Left ventricle myocardium inferior (tissue), 1 donor: ENCODE measurements at regions not wholly inside any gene's neighbourhood (a gene's known extent, or its start where the extent isn't known, plus 50 kb on each side); places are given as distances from the start of the nearest gene placed in this dataset.

Source experiments
- DNase-seq: peaks from one replicate; pipeline ENCODE4 v3.0.0-alpha.2; 2020
- H3K27ac ChIP-seq: fragments of 200-600 bp; replicated peaks from 2 replicates; pipeline ENCODE4 v1.8.0; 2021
- H3K27me3 ChIP-seq: fragments of 200-600 bp; 2 replicates; pipeline ENCODE4 v1.8.0; 2021; ENCODE audit warnings: low read depth
- H3K36me3 ChIP-seq: fragments of 200-600 bp; 2 replicates; pipeline ENCODE4 v1.8.0; 2021
- H3K4me1 ChIP-seq: fragments of 200-600 bp; 2 replicates; pipeline ENCODE4 v1.8.0; 2021
- H3K4me3 ChIP-seq: fragments of 200-600 bp; 2 replicates; pipeline ENCODE4 v1.8.0; 2021; ENCODE audit warnings: mild to moderate bottlenecking, moderate library complexity
- H3K9me3 ChIP-seq: fragments of 200-600 bp; replicated peaks from 2 replicates; pipeline ENCODE4 v1.8.0; 2021
- CTCF ChIP-seq: fragments of 200-600 bp; IDR thresholded peaks from 2 replicates; pipeline ENCODE4 v1.8.0; 2021; ENCODE audit warnings: antibody characterized with exemption, mild to moderate bottlenecking, borderline replicate concordance
- intact Hi-C: fragments of 100-400 bp; cut with micrococcal nuclease; formaldehyde crosslinking; loops from one replicate; pipeline ENCODE4 v1.11.0; 2022
- donor health status: DM: no; HTN: yes; CAD: no; lungs with severe emphysema.

GRCh38 chr11:80960381-80961029 is 1519.7 kb upstream of the TENM4 start:
- H3K36me3 ChIP-seq, result no peaks in the 10 kb centered on the region
- H3K27me3 ChIP-seq, result no peaks in the 10 kb centered on the region
- no peak overlapping the region for H3K27ac ChIP-seq
- DNase-seq, result no peak
- H3K4me1 ChIP-seq, result no peaks in the 10 kb centered on the region
- no peaks in the 10 kb centered on the region for H3K9me3 ChIP-seq
- intact Hi-C loops, result no loop called here
- H3K4me3 ChIP-seq, result no peak overlapping the region
- TF ChIP-seq CTCF, result no peak

GRCh38 chr11:80959751-80960150 is 1518.9 kb upstream of the TENM4 start:
- DNase-seq, result no peak
- no peak overlapping the region for H3K4me3 ChIP-seq
- H3K27me3 ChIP-seq, result no peaks in the 10 kb centered on the region
- H3K27ac ChIP-seq, result no peak overlapping the region
- no peaks in the 10 kb centered on the region for H3K4me1 ChIP-seq
- no peak for TF ChIP-seq CTCF
- H3K9me3 ChIP-seq, result no peaks in the 10 kb centered on the region
- H3K36me3 ChIP-seq, result no peaks in the 10 kb centered on the region
- intact Hi-C loops, result no loop called here

GRCh38 chr11:80958987-80959386 is 1518.2 kb upstream of the TENM4 start:
- Histone ChIP-seq H3K4me1 (no peaks in the 10 kb centered on the region), H3K36me3 (no peaks in the 10 kb centered on the region), H3K9me3 (no peaks in the 10 kb centered on the region), H3K27me3 (no peaks in the 10 kb centered on the region), H3K27ac (no peak overlapping the region), H3K4me3 (no peak overlapping the region)
- DNase-seq, result no peak
- intact Hi-C loops, result no loop called here
- TF ChIP-seq CTCF, result no peak

- TF ChIP-seq CTCF, result no peak
- H3K36me3 ChIP-seq, result no peaks in the 10 kb centered on the region
- H3K4me3 ChIP-seq, result no peak overlapping the region
- H3K27me3 ChIP-seq, result no peaks in the 10 kb centered on the region
- H3K27ac ChIP-seq, result no peak overlapping the region
- no peaks in the 10 kb centered on the region for H3K4me1 ChIP-seq
- H3K9me3 ChIP-seq, result no peaks in the 10 kb centered on the region
- no peak for DNase-seq
- intact Hi-C loops, result no loop called here
These were observed 1517.5 kb upstream of the TENM4 start for GRCh38 chr11:80958361-80958760.

- no peak overlapping the region for H3K27ac ChIP-seq
- peaks cover 12% of the 10 kb centered on the region for H3K9me3 ChIP-seq
- no peaks in the 10 kb centered on the region for H3K36me3 ChIP-seq
- H3K4me3 ChIP-seq, result no peak overlapping the region
- intact Hi-C loops, result no loop called here
- H3K4me1 ChIP-seq, result no peaks in the 10 kb centered on the region
- DNase-seq, result no peak
- H3K27me3 ChIP-seq, result no peaks in the 10 kb centered on the region
- TF ChIP-seq CTCF, result no peak
These were observed 1514.8 kb upstream of the TENM4 start for GRCh38 chr11:80955588-80955987.
